ENCODE measurements at regions not wholly inside any gene's neighbourhood (a gene's known extent, or its start where the extent isn't known, plus 50 kb on each side); places are given as distances from the start of the nearest gene placed in this dataset.

DNA sequence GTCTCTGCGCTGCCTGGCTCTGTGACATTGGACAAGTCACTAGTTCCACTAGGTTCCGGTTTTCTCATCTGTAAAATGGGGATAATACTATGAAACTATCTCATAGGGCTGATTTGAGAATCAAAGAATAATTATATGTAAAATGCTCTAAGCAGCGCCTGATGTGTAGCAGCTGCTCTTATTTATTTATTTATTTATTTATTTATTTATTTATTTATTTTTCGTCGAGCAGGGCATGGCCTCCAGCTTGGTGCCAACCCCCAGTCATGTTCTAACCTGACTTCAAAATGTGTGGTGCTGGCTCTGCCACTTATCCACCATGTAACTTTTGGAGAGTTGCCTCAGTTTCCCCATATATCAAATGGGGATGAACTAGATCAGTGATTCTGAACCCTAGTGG lies 93.5 kb upstream of the GSC start:
- TF ChIP-seq, protein P1, sequence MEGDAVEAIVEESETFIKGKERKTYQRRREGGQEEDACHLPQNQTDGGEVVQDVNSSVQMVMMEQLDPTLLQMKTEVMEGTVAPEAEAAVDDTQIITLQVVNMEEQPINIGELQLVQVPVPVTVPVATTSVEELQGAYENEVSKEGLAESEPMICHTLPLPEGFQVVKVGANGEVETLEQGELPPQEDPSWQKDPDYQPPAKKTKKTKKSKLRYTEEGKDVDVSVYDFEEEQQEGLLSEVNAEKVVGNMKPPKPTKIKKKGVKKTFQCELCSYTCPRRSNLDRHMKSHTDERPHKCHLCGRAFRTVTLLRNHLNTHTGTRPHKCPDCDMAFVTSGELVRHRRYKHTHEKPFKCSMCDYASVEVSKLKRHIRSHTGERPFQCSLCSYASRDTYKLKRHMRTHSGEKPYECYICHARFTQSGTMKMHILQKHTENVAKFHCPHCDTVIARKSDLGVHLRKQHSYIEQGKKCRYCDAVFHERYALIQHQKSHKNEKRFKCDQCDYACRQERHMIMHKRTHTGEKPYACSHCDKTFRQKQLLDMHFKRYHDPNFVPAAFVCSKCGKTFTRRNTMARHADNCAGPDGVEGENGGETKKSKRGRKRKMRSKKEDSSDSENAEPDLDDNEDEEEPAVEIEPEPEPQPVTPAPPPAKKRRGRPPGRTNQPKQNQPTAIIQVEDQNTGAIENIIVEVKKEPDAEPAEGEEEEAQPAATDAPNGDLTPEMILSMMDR (IDR thresholded peaks at IDR 0.05) = no peak
- TF ChIP-seq POLR2A (IDR thresholded peaks at IDR 0.05) = no peak

Measured in Peyer's patch (tissue), 4 donors.